CD4-positive, alpha-beta T cell treated with Interleukin-17A for 1 hour (primary cell): ENCODE measurements at regions not wholly inside any gene's neighbourhood (a gene's known extent, or its start where the extent isn't known, plus 50 kb on each side); places are given as distances from the start of the nearest gene placed in this dataset.

Source experiments
- DNase-seq: peaks from one replicate; pipeline ENCODE4 v3.0.0-alpha.2; 2020

GRCh38 chr21:16241016-16241415 is 511.2 kb downstream of the USP25 start:
- no peak for DNase-seq

DNA sequence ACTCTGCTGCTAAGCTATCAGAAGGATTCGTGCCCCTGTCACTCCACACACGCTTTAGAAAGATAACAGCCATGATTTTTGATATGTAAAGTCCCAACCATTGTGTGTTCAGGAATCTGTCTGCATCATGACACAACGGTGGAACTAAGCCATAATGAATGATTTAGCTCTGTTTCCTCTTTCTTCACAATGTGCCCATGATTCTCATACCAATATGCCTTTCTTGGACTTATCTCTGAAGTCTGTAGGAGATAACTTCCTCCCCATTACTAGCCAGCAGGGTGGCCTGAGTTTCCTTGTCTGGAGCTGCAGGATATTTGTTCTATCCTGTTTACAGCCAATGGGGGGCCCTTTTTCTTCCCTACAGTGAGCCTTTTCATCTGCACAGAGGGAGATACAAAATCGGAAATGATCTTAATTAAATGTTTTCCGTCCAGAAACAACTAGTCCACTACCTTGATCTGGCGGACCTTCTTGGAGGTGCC is 511.7 kb downstream of the USP25 start:
- no peak for DNase-seq

DNA sequence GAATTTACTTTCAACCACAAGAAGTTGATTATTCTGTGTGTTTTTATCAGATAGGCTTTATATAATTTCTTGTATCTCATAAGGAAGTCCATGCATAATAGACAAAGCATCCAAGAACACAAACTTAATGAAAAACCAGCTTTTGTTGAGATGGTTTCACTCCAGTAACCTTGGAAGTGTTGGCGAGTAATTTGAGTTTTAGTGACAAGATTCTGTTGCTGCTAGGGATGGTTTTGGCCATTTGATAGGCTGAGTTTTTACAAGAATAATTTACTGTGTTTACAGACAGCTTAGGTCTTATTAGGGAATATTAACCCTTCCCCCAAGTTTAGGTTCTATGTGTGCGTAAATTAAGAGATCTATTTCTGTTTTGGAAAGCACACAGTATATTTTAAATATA is 513.6 kb downstream of the USP25 start:
- no peak for DNase-seq

DNA sequence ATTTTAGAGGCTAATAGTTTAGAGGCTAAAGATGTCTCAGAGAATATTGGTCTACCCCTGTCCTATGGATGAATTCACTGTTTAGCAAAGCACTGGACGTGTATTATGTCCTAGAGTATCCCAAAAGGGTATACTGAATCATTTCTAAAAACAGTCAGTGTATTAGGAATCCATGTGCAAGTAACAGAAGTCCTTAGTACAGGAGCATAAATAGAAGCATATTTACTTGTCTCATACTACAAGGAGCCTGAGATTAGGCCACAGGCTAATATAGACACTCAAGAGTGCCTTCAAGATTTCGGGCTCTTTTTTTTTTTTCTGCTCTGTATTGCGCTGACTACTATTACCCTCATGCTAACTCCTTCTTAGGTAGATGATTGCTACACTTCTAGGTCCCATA is 518.9 kb downstream of the USP25 start:
- DNase-seq, result no peak

DNA sequence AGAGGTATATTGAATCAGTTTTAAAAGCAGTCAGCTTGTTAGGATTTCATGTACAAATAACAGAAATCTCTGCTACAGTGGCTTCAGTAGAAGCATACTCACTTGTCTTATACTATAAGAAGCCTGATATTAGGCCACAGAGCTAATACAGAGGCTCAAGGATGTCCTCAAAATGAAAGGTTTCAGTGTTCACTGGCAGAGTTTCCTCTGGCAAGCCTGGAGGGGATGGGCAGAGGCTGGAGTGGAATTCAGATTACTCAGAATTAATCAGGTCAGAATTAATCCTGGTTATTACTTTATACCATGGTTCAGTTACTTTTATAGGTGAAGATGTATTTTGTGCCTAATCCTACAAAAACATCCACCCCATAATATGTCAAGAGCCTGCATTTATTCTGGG is 520.5 kb downstream of the USP25 start:
- no peak for DNase-seq

GRCh38 chr21:16258844-16259611 is 529.2 kb downstream of the USP25 start:
- DNase-seq, result no peak

- no peak for DNase-seq
Measured at GRCh38 chr21:16262091-16262490, 532.3 kb downstream of the USP25 start.

GRCh38 chr21:16264319-16264718 is 534.5 kb downstream of the USP25 start:
- DNase-seq, result no peak

- DNase-seq, result no peak
Measured at GRCh38 chr21:16269476-16269875, 539.7 kb downstream of the USP25 start.

DNA sequence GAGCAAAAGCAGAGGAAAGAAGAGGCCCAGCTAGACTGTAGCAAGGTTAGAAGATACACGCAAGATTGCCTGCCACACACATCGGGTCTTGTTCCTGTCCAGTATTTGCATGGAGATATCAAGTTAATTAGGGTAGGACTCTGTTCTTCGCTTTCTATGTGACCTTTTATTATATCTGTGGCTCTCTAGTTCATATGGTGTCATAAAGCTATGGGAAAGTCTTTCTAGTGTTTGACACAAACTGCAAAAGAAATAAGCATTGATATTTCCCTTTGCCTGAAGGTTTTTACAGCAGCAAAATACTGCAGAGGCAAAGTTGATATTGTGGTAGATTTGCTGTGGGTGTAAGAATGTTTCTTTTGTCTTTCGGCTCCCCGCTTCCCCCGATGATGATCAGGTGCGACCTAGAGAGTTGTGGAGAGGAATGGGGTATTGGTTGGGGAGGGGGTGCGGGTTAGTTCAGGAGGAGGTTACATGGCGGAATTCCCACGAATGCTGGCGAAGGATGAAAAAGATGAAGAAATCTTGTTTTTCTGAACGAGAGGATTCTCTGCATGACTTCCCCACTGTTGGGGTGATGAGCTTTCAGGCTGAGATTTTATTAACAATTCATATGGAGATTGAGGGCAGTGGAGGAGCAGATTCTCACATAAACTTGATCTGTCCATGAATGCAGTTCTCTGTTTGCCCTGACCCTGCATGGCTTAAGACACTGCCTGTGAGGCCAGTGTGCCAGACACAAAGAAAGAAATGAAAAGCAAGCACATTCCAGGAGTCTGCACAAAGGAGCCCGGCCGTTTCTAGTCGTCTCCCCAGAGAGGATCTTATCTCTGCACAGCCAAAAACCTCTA is 550.2 kb downstream of the USP25 start:
- no peak for DNase-seq

DNA sequence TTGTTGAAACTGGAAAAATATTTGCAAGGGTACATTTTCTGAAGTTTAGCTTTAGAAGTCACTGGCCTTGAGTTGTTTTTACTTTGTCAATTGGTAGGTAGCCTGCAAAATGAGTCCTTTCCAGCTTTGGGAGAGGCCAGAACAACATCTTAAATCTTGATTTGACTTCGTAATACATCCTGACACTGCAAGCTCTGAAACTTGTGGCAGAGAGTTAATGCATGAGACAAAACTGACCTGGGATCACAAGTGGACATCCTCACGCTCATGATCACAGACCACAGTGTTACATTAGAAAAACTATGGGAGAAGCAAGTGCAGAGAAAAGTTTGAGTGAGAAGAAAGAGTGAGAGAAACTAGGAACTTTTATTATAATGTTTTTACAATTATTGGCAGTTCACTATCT is 550.9 kb downstream of the USP25 start:
- DNase-seq, result no peak

GRCh38 chr21:16283516-16283915 is 553.7 kb downstream of the USP25 start:
- DNase-seq, result no peak

DNA sequence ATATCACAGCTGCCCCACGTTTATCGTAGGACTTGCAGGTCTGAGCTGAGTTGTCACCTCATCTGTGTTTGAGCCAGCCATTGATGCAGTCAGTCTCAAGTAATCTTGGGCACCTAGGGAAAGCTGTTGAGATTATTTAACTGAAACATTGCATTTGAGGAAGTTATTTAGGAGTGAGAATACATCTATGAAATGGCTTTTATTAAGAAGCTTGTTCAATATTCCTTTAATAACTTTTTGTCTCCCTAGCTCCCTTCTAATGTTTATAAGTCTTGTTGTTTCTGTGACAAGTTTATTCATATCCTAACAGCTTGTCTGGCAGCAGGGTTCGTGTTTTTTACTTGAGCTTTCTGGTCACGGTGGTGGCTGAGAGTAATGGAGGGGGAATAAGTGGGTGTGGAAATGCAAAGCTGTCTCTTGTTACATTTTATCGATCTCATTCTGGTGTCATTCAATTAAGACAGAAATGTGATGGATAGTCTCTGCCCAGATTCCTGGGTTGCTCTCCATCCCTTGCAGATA is 555.9 kb downstream of the USP25 start:
- no peak for DNase-seq

DNA sequence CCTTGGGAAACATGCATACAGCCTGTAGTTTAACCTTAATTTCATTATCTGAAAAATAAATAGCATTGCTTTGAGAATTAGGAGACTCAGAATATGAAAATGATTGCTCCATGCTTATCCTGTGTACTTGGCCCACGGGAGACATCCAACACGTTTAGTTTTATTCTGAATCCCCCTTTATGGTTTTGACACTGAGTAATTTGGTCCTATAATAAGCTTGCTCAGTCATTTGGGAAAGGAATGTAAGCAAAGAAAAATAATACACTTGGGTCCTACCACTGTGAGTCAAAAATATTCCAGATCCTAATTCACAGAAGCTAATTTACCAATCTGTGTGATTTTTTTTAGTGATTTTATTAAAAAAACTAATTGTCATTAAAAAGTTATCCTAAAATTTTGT is 557.3 kb downstream of the USP25 start:
- no peak for DNase-seq

DNA sequence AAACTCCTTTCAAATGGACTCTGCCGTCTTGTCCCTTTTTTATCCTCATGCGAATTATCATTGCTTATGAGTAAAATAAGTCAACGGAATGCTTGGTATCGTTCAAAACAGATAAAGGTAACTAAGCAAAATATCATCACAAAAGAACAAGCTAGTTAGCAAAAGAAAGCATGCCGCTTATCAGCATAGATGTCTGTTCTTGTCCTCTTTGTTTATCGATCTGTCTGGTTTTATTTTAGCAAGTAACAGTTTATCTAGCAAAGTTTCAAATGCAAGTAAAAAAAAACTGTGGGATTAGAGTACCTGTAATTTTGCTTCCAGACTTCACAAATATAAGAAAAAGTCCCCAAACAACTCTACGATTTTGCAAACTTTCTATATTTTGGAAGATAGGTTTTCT is 561.5 kb downstream of the USP25 start:
- no peak for DNase-seq

GRCh38 chr21:16294128-16294527 is 564.3 kb downstream of the USP25 start:
- DNase-seq, result no peak

- no peak for DNase-seq
Measured at GRCh38 chr21:16302851-16303282, 573.1 kb downstream of the USP25 start.

DNA sequence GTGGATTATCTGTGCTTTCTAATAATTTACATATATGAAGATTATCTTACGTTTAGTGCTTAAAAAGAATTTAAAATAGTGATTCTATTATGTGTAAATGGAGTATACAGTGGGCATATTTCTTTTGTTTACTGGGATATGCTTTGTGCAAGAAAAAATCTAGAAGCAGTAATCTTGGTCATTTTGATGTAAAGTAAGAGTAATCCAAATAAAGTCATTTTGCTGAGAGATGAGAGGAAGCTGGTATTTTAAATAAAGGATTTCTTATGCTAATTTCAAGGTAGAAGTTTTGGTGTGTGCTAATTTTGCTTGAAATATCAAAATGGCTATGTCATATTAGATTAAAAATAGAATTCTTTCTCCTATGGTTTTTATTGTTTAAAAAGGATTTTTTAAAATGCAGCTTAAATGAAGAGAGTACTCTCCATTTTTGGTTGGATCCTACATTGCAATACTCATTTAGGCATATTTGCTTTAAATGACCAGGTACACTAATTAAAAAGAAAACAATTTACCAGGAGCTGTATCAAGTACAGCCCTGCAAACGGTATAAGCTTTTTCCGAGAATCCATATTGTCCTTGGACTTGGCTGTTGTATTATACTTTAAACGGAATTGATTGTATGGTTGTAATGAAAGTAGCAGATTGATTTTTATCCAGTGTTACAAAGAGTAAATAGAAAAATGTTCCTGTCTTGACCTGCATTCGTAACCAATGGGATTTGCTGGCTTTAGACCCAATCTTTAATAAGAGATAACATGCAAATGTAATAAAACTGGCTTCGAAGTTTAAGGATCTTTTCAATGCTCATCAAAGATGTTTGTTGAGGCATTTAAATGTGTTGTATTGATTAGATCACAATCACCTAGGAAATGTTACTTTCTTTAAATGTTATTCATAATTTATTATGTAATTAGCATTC is 574.7 kb downstream of the USP25 start:
- no peak for DNase-seq

DNA sequence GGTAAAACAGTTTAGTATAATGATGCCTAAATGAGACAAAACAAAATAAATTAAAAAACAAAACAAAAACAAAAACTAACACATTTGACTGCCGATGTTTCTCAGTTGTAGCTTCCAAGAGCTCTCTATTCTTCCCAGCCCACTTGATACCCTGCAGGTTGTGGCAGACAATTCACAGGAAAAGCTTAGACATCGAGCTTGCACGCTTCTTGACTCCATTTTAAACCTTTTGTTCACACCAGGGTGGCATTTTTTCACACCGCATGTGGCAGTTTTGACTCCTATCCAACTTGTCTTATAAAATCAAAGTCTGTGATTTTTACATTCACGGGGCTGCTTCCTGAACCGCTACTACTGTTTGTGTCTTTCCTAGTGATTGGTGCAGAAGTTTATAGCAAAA is 575.9 kb downstream of the USP25 start:
- no peak for DNase-seq

- no peak for DNase-seq
Measured at GRCh38 chr21:16307256-16307655, 577.5 kb downstream of the USP25 start.

DNA sequence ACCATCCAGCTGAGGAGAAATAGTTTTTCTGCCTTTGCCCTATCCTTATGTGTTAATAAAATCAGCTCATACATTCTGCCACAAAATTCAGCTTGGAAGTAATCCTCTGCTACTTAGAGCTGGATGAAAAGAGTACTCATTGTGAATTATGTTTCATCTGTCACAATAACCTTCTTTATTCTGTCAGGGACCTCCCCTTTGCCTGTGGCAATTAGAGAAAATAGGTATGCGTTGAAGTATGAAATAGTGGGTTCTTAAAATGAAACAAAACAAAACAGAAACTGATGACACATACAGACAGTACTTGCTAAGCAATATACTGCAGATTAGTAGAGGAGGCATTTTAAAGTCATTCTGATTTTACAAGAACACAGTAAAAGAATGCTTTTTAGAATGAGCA is 578.5 kb downstream of the USP25 start:
- no peak for DNase-seq

- no peak for DNase-seq
Measured at GRCh38 chr21:16309250-16309971, 579.6 kb downstream of the USP25 start.
